Kidney epithelial cell (primary cell): ENCODE measurements at regions not wholly inside any gene's neighbourhood (a gene's known extent, or its start where the extent isn't known, plus 50 kb on each side); places are given as distances from the start of the nearest gene placed in this dataset.
A peak's percentile ranks its signal among the peaks of the same experiment; 100 is the strongest.

Experiments used
- DNase-seq: peaks from one replicate; pipeline ENCODE4 v3.0.0-alpha.2; 2010; ENCODE audit warnings: low read depth
- H3K27me3 ChIP-seq: 2 replicates; pipeline ENCODE4 v1.6.0; 2011; ENCODE audit warnings: low read length; ENCODE audit not compliant: control insufficient read depth, insufficient read depth
- H3K36me3 ChIP-seq: 2 replicates; pipeline ENCODE4 v1.5.1; 2011; ENCODE audit warnings: low read length; ENCODE audit not compliant: control insufficient read depth, insufficient read depth
- H3K4me3 ChIP-seq: 2 replicates; pipeline ENCODE4 v1.5.1; 2011; ENCODE audit warnings: low read depth, mild to moderate bottlenecking, control low read depth, low read length
- TF ChIP-seq, protein P1 (sequence below): IDR thresholded peaks from 2 replicates; pipeline ENCODE4 v1.5.1; 2011; ENCODE audit warnings: mild to moderate bottlenecking, moderate library complexity, low read length, control low read depth, inconsistent platforms; ENCODE audit not compliant: insufficient read depth, poor library complexity, severe bottlenecking

DNA sequence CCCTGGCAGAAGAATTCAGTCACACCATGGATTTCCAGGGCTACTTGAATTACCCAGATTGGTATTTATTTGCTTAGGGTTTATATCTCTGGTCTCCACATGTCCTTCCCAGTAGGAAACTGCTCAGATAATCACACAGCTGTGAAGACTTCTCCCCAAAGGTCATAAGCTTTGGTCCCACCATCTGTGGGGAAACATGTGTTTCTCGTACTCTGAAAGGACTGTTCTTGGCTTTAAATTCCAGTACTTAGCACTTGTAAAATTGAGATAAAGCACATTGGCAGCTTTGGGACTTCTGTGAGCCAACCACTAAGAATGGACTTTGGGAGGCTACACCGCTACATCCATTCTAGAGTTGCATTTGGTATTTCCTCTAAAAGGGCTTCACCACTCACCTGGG is 205.3 kb upstream of the FOXA2 start:
- TF ChIP-seq, protein P1, sequence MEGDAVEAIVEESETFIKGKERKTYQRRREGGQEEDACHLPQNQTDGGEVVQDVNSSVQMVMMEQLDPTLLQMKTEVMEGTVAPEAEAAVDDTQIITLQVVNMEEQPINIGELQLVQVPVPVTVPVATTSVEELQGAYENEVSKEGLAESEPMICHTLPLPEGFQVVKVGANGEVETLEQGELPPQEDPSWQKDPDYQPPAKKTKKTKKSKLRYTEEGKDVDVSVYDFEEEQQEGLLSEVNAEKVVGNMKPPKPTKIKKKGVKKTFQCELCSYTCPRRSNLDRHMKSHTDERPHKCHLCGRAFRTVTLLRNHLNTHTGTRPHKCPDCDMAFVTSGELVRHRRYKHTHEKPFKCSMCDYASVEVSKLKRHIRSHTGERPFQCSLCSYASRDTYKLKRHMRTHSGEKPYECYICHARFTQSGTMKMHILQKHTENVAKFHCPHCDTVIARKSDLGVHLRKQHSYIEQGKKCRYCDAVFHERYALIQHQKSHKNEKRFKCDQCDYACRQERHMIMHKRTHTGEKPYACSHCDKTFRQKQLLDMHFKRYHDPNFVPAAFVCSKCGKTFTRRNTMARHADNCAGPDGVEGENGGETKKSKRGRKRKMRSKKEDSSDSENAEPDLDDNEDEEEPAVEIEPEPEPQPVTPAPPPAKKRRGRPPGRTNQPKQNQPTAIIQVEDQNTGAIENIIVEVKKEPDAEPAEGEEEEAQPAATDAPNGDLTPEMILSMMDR: no peak
- Histone ChIP-seq H3K4me3 (no peak overlapping the region), H3K36me3 (no peaks in the 10 kb centered on the region), H3K27me3 (no peaks in the 10 kb centered on the region)
- DNase-seq: no peak

DNA sequence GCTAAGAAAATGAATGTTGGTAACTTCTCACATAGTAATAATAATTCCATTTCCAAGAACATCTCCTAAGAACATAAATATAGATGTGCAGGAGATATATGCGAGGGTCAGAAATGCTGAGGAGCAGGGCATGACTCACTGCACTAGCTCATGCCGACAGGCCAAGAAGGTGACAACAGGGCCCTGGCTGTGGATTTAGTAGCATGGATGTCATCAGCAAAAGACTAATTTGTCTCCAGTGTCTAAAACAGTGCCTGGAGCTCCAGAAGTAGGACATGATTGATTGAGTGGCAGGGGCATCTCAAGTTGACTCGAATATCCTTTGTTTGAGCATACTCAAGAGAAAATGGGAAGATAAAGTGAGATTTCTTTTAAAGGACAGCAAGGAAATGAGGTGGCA is 207.0 kb upstream of the FOXA2 start:
- TF ChIP-seq, protein P1: no peak
- no peak for DNase-seq
- Histone ChIP-seq H3K4me3 (no peak overlapping the region), H3K36me3 (no peaks in the 10 kb centered on the region), H3K27me3 (no peaks in the 10 kb centered on the region)

DNA sequence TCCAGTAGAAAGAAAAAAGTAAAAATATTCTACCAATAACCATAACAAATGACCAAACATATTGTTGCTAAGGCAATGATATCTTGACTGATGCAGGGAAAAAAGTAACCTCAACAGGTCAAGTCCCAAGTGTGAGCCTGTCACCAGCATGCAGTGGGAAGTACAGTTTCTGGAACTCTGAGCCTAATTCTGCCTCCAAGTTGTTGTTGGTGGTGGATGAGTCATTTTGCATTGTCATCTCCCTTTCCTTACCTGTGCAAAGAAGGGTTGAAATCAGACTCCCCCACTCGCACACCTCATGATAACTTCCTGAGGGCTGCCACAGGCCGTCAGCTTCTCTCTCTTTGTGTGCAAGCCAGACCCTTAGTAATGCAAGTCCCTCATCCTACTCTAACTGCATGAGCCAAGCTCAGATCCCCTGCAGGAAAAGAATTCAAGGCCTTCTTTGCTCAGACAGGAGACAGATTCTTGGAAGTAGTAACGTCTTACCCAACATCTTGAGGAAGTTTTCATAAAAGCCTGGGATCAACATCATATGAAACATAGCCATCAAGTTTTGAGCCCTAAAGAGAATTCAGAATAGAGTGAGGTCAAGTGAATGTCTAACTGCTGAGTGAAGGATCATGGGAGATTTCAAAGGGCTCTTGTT is 207.6 kb upstream of the FOXA2 start:
- Histone ChIP-seq H3K4me3 (no peak overlapping the region), H3K36me3 (no peaks in the 10 kb centered on the region), H3K27me3 (no peaks in the 10 kb centered on the region)
- DNase-seq: no peak
- TF ChIP-seq, protein P1: no peak

DNA sequence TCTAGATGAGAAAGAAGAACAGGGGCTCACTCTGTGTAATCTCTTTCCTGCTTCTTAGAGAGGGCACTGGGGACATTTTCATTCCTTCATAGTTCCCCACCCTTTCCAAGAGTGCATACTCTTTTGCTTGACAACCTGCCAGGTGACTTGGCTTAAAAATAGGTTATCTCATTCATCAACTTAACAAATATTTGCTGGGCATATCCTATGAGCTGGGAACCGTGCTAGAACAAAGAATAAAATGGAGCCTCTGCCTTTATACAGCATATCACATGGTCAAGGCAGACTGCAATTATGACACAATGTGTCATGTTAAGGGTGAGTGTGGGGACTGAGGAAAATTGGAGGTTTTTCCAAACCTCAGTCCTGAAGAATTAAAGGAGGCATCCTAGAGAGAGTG is 209.8 kb upstream of the FOXA2 start:
- TF ChIP-seq, protein P1: no peak
- Histone ChIP-seq H3K27me3 (no peaks in the 10 kb centered on the region), H3K36me3 (no peaks in the 10 kb centered on the region), H3K4me3 (no peak overlapping the region)
- DNase-seq: no peak

DNA sequence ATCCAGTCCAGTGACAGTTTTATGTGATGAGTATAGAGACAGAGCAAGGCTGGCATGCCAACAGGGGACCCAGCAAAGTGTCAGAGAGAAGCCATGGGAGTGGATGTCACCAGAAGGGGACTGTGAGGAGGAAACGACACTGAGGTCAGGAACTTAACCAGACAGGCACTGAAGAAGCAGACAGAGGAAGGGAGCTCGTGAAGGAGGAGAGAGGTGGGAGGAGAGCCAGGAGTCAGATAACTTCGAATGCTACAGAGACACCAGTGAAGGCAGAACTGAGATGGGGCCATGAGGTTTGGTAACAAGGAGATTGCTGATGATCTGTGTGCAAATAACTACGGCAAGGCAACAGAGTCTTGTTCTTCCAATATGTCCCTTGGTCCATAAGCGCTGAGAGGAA is 211.1 kb upstream of the FOXA2 start:
- Histone ChIP-seq H3K36me3 (no peaks in the 10 kb centered on the region), H3K27me3 (no peaks in the 10 kb centered on the region), H3K4me3 (no peak overlapping the region)
- TF ChIP-seq, protein P1: no peak
- DNase-seq: no peak

DNA sequence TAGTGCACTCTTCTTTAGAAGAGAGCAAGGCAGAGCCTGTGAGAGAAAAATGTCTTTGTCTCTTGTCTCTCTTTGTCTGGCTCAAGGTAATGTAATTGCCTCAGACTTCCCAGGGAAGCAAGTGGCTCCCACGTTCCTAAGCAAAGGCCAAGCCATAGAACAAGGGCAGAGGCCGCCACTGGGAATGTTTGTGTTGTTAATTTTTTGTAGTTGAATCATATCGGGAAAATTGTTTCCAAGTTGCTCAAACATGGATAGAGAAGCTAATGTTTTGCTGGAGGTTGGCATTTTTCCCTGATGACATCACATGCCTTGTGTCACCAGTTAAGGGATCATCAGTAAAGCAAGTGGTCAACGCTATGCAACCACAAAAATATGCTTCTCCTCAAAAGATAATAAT is 211.5 kb upstream of the FOXA2 start:
- no peaks in the 10 kb centered on the region for H3K36me3 ChIP-seq
- TF ChIP-seq, protein P1: no peak
- peak; percentile 86 for DNase-seq
- no peaks in the 10 kb centered on the region for H3K27me3 ChIP-seq
- H3K4me3 ChIP-seq: no peak overlapping the region
